OCI-LY3 (cell line): ENCODE measurements at regions not wholly inside any gene's neighbourhood (a gene's known extent, or its start where the extent isn't known, plus 50 kb on each side); places are given as distances from the start of the nearest gene placed in this dataset.

ENCODE experiments used
- EZH2phosphoT487 ChIP-seq: fragments of 200-600 bp; shearing (Covaris generic); IDR thresholded peaks from 2 replicates; pipeline ENCODE4 v1.6.1; 2018; ENCODE audit warnings: antibody characterized with exemption, mixed run types, low read depth
- TF ChIP-seq, protein P1 (sequence below): fragments of 200-600, 300-600 bp; sonication (generic); IDR thresholded peaks from 2 replicates; pipeline ENCODE4 v1.5.1; 2014; ENCODE audit warnings: antibody characterized with exemption, low read length, low read depth

DNA sequence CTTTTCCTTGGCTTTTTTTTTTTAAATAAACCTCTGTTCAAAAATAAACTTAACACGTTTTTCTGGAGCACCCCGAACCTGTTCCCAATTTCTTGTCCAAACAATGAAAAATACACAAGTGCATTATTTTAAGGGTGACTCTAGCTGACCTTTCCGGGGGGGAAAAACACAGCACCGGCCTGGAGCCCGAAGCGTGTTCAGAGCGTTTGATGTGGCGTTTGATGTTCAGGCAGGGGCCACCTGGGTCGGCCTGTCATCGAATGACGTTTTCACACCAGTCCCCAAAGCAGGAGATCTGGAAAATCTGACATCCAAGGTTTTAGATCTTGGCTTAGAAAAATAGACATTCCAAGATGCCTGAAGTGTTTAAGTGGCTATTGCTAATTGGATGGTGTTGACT lies 282.1 kb downstream of the SHOX start:
- TF ChIP-seq, protein P1, sequence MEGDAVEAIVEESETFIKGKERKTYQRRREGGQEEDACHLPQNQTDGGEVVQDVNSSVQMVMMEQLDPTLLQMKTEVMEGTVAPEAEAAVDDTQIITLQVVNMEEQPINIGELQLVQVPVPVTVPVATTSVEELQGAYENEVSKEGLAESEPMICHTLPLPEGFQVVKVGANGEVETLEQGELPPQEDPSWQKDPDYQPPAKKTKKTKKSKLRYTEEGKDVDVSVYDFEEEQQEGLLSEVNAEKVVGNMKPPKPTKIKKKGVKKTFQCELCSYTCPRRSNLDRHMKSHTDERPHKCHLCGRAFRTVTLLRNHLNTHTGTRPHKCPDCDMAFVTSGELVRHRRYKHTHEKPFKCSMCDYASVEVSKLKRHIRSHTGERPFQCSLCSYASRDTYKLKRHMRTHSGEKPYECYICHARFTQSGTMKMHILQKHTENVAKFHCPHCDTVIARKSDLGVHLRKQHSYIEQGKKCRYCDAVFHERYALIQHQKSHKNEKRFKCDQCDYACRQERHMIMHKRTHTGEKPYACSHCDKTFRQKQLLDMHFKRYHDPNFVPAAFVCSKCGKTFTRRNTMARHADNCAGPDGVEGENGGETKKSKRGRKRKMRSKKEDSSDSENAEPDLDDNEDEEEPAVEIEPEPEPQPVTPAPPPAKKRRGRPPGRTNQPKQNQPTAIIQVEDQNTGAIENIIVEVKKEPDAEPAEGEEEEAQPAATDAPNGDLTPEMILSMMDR: no peak
- no peak for TF ChIP-seq EZH2phosphoT487
